K562 (cell line): ENCODE measurements at regions not wholly inside any gene's neighbourhood (a gene's known extent, or its start where the extent isn't known, plus 50 kb on each side); places are given as distances from the start of the nearest gene placed in this dataset.

Source experiments
- ARHGAP35 ChIP-seq: fragments of 450-650 bp; IDR thresholded peaks from 2 replicates; pipeline ENCODE4 v1.6.1; 2018; ENCODE audit not compliant: partially characterized antibody
- EZH2 ChIP-seq: IDR thresholded peaks from 2 replicates; pipeline ENCODE4 v1.6.1; 2012; ENCODE audit warnings: low read depth, mild to moderate bottlenecking, inconsistent platforms, low read length, borderline replicate concordance
- GABPA ChIP-seq: fragments of 200-800 bp; sonication (Bioruptor generic); conservative IDR thresholded peaks from 2 replicates; pipeline ENCODE4 v1.6.1; 2016; ENCODE audit warnings: low read depth, missing genetic modification characterization, missing compliant biosample characterization
- GABPB1 ChIP-seq: sonication (generic); formaldehyde crosslinking; IDR thresholded peaks from 2 replicates; pipeline ENCODE4 v1.8.0; 2022; ENCODE audit warnings: mild to moderate bottlenecking, missing genetic modification reagents
- PML ChIP-seq: IDR thresholded peaks from 2 replicates; pipeline ENCODE4 v1.6.1; 2012; ENCODE audit warnings: low read length, inconsistent platforms
- POLR2AphosphoS5 ChIP-seq: IDR thresholded peaks from 2 replicates; pipeline ENCODE4 v1.6.1; 2011; ENCODE audit warnings: mild to moderate bottlenecking, low read depth, low read length, moderate library complexity; ENCODE audit not compliant: control insufficient read depth, insufficient read depth
- SMAD1 ChIP-seq: fragments of 150-350 bp; IDR thresholded peaks from 2 replicates; pipeline ENCODE4 v1.6.1; 2014; ENCODE audit warnings: low read length, low read depth; ENCODE audit not compliant: partially characterized antibody
- TCF7L2 ChIP-seq: fragments of 150-350 bp; IDR thresholded peaks from 2 replicates; pipeline ENCODE4 v1.6.1; 2016; ENCODE audit warnings: low read depth, mild to moderate bottlenecking, low read length, moderate library complexity
- ZBTB1 ChIP-seq: sonication (generic); formaldehyde crosslinking; IDR thresholded peaks from 2 replicates; pipeline ENCODE4 v1.8.1; 2023; ENCODE audit warnings: missing genetic modification reagents, low read depth, mild to moderate bottlenecking, borderline replicate concordance
- ZNF77 ChIP-seq: fragments of 250-450 bp; sonication (Bioruptor Pico); IDR thresholded peaks from 2 replicates; pipeline ENCODE4 v1.5.0; 2020

GRCh38 chr7:152909683-152910544 lies 150.4 kb downstream of the ACTR3B start:
- TF ChIP-seq PML, result no peak
- TF ChIP-seq SMAD1, result no peak
- no peak for TF ChIP-seq ARHGAP35
- no peak for TF ChIP-seq GABPA (tag)
- no peak for TF ChIP-seq GABPB1 (CRISPR knock-in tag)
- TF ChIP-seq ZNF77 (CRISPR knock-in tag), result no peak
- no peak for TF ChIP-seq TCF7L2
- TF ChIP-seq ZBTB1, result no peak
- TF ChIP-seq EZH2, result no peak
- TF ChIP-seq POLR2AphosphoS5, result no peak
